HG02571 (cell line): ENCODE measurements at regions not wholly inside any gene's neighbourhood (a gene's known extent, or its start where the extent isn't known, plus 50 kb on each side); places are given as distances from the start of the nearest gene placed in this dataset.

Experiments used
- ATAC-seq: cut with Tn5 transposase; IDR thresholded peaks from one replicate; pipeline ENCODE4 v1.9.1; 2021; ENCODE audit warnings: mild to moderate bottlenecking, moderate library complexity; ENCODE audit not compliant: unreplicated experiment

- ATAC-seq, result no peak
Observed at GRCh38 chr18:22542406-22542835, 124.7 kb upstream of the CTAGE1 start.

GRCh38 chr18:22543769-22544168 lies 126.1 kb upstream of the CTAGE1 start:
- ATAC-seq, result no peak

GRCh38 chr18:22544626-22545025 lies 126.9 kb upstream of the CTAGE1 start:
- ATAC-seq, result no peak

- ATAC-seq, result no peak
Observed at GRCh38 chr18:22545066-22545760, 127.5 kb upstream of the CTAGE1 start.

GRCh38 chr18:22546905-22547570 lies 129.3 kb upstream of the CTAGE1 start:
- no peak for ATAC-seq

- ATAC-seq, result no peak
Observed at GRCh38 chr18:22547807-22548561, 130.3 kb upstream of the CTAGE1 start.

GRCh38 chr18:22549260-22549937 lies 131.7 kb upstream of the CTAGE1 start:
- ATAC-seq, result no peak

- no peak for ATAC-seq
Observed at GRCh38 chr18:22550366-22550765, 132.7 kb upstream of the CTAGE1 start.

- ATAC-seq, result no peak
Observed at GRCh38 chr18:22550861-22551260, 133.1 kb upstream of the CTAGE1 start.

- no peak for ATAC-seq
Observed at GRCh38 chr18:22551536-22552151, 133.9 kb upstream of the CTAGE1 start.

- ATAC-seq, result no peak
Observed at GRCh38 chr18:22552254-22552653, 134.5 kb upstream of the CTAGE1 start.

- ATAC-seq, result no peak
Observed at GRCh38 chr18:22552899-22553460, 135.3 kb upstream of the CTAGE1 start.

GRCh38 chr18:22556222-22557167 lies 138.8 kb upstream of the CTAGE1 start:
- ATAC-seq, result no peak

- ATAC-seq, result no peak
Observed at GRCh38 chr18:22557168-22557941, 139.6 kb upstream of the CTAGE1 start.

- ATAC-seq, result no peak
Observed at GRCh38 chr18:22558945-22559385, 141.2 kb upstream of the CTAGE1 start.

GRCh38 chr18:22559414-22560274 lies 141.9 kb upstream of the CTAGE1 start:
- ATAC-seq, result no peak

- ATAC-seq, result no peak
Observed at GRCh38 chr18:22560275-22560610, 142.5 kb upstream of the CTAGE1 start.

GRCh38 chr18:22560797-22561196 lies 143.1 kb upstream of the CTAGE1 start:
- no peak for ATAC-seq
